Stomach (tissue), 8 donors: ENCODE measurements at regions not wholly inside any gene's neighbourhood (a gene's known extent, or its start where the extent isn't known, plus 50 kb on each side); places are given as distances from the start of the nearest gene placed in this dataset.
"Not testable (repeated sequence)": the region's sequence is repeated elsewhere in the genome, so short reads cannot be mapped to it uniquely, and the experiment has no call there.

Source experiments
- DNase-seq, 2 donors: peaks; one replicate each; pipeline versions ENCODE4 v3.0.0 to v3.0.0-alpha.2; 2013 to 2019
- H3K27ac ChIP-seq, 5 donors: fragments of 200-600 bp in 4 of 5; sonication (generic) in 4 of 5; one replicate each; pipeline ENCODE4 v1.5.1; 2013 to 2019; ENCODE audit warnings: mild to moderate bottlenecking in 1 of 5, moderate library complexity in 1 of 5
- H3K27me3 ChIP-seq, 3 donors: fragments of 200-600 bp; sonication (generic); one replicate each; pipeline ENCODE4 v1.5.1; 2017 to 2019; ENCODE audit warnings: mixed run types in 1 of 3
- H3K36me3 ChIP-seq, 4 donors: fragments of 200-600 bp; sonication (generic); 1 replicate in 3 of 4; 2 replicates in 1 of 4; pipeline ENCODE4 v1.5.1; 2016 to 2019
- H3K4me1 ChIP-seq, 4 donors: fragments of 200-600 bp; sonication (generic); one replicate each; pipeline ENCODE4 v1.5.1; 2016 to 2019
- H3K4me3 ChIP-seq, 4 donors: fragments of 200-600 bp; sonication (generic) in 3 of 4; one replicate each; pipeline ENCODE4 v1.5.1; 2016 to 2019; ENCODE audit warnings: mild to moderate bottlenecking in 1 of 4
- H3K9me3 ChIP-seq, 4 donors: fragments of 200-600 bp; sonication (generic); one replicate each; pipeline ENCODE4 v1.5.1; 2016 to 2019
- CTCF ChIP-seq, 7 experiments: fragments of 450-650 bp in 4 of 7; fragments of 200-600 bp in 3 of 7; sonication (generic) in 3 of 7; IDR thresholded peaks; one replicate each; pipeline ENCODE4 v1.5.1; 2016 to 2019; ENCODE audit warnings: antibody characterized with exemption in 7 of 7, control low read depth in 2 of 7, mild to moderate bottlenecking in 1 of 7
- EP300 ChIP-seq: sonication (generic); formaldehyde crosslinking; IDR thresholded peaks from one replicate; pipeline ENCODE4 v1.6.1; 2017; ENCODE audit warnings: antibody characterized with exemption
- POLR2A ChIP-seq, 4 donors: fragments of 450-650 bp; IDR thresholded peaks; one replicate each; pipeline ENCODE4 v1.6.1; 2016; ENCODE audit warnings: antibody characterized with exemption in 4 of 4, control low read depth in 2 of 4, mild to moderate bottlenecking in 1 of 4, moderate library complexity in 1 of 4
- POLR2AphosphoS5 ChIP-seq, 3 donors: sonication (generic); formaldehyde crosslinking; IDR thresholded peaks; one replicate each; pipeline ENCODE4 v1.6.1; 2016; ENCODE audit warnings: antibody characterized with exemption in 3 of 3
- WGBS, 5 donors: extraction: QIAGEN DNeasy Blood & Tissue Kit in 3 of 5; methylation state at CpG; one replicate each; pipeline versions ENCODE4 v1.1.5 to v1.1.7; 2013 to 2018; 5-methylcytosine and 5-hydroxymethylcytosine counted together
- intact Hi-C: fragments of 100-400 bp; cut with DNase I; formaldehyde crosslinking; loops from one replicate; pipeline ENCODE4 v1.15.1; 2023; ENCODE audit warnings: low total_unique reads
- donor health status: healthy with polysubstance abuse.
- donor health status: Bipolar disorder and iron deficiency.
- donor health status: healthy.

GRCh38 chr1:157252473-157252872 lies 114.3 kb upstream of the ETV3 start:
- H3K27me3 ChIP-seq, result no peaks in the 10 kb centered on the region
- H3K27ac ChIP-seq, result no peak overlapping the region
- no peaks in the 10 kb centered on the region for H3K36me3 ChIP-seq
- no peak for DNase-seq
- TF ChIP-seq CTCF (IDR thresholded peaks at IDR 0.05), result no peak
- no peak for TF ChIP-seq POLR2AphosphoS5 (IDR thresholded peaks at IDR 0.05)
- TF ChIP-seq POLR2A (IDR thresholded peaks at IDR 0.05), result no peak
- TF ChIP-seq EP300, result no peak
- no peak overlapping the region for H3K4me3 ChIP-seq
- H3K9me3 ChIP-seq, result peaks cover 0 to 14% (median 10%) of the 10 kb centered on the region in 4 donors
- no peaks in the 10 kb centered on the region for H3K4me1 ChIP-seq
- WGBS, 5 donors, result 82 to 91% (median 90%) methylated on average over 2 of the region's 2 CpGs
- intact Hi-C loops, result no loop called here

GRCh38 chr1:157249739-157250138 lies 111.5 kb upstream of the ETV3 start:
- Histone ChIP-seq H3K36me3 (no peaks in the 10 kb centered on the region), H3K27me3 (peaks cover 0 to 4% (median 0%) of the 10 kb centered on the region in 3 donors), H3K4me3 (no peak overlapping the region), H3K27ac (no peak overlapping the region), H3K4me1 (no peaks in the 10 kb centered on the region), H3K9me3 (peaks cover 0 to 14% (median 10%) of the 10 kb centered on the region in 4 donors)
- TF ChIP-seq CTCF (IDR thresholded peaks at IDR 0.05) (no peak), POLR2A (IDR thresholded peaks at IDR 0.05) (no peak), POLR2AphosphoS5 (IDR thresholded peaks at IDR 0.05) (no peak), EP300 (no peak)
- DNase-seq, result no peak
- WGBS, 5 donors, result 85 to 100% (median 92%) methylated on average over 1 of the region's 1 CpG
- intact Hi-C loops, result no loop called here

GRCh38 chr1:157249326-157249725 lies 111.1 kb upstream of the ETV3 start:
- TF ChIP-seq EP300, result no peak
- Histone ChIP-seq H3K36me3 (no peaks in the 10 kb centered on the region), H3K4me3 (no peak overlapping the region), H3K4me1 (no peaks in the 10 kb centered on the region), H3K27me3 (peaks cover 0 to 4% (median 0%) of the 10 kb centered on the region in 3 donors), H3K27ac (no peak overlapping the region), H3K9me3 (peaks cover 0 to 14% (median 8%) of the 10 kb centered on the region in 4 donors)
- intact Hi-C loops, result no loop called here
- 40 to 58% (median 51%) methylated on average over 2 of the region's 2 CpGs for WGBS, 5 donors
- DNase-seq, result no peak

GRCh38 chr1:157247764-157248049 lies 109.5 kb upstream of the ETV3 start:
- H3K27ac ChIP-seq, H3K4me3 ChIP-seq, DNase-seq, intact Hi-C loops, H3K36me3 ChIP-seq, H3K27me3 ChIP-seq, H3K9me3 ChIP-seq, H3K4me1 ChIP-seq: not testable (repeated sequence)
- 70 to 92% (median 79%) methylated on average over 2 of the region's 2 CpGs for WGBS, 5 donors

GRCh38 chr1:157247005-157247763 lies 109.0 kb upstream of the ETV3 start:
- no peaks in the 10 kb centered on the region for H3K36me3 ChIP-seq
- intact Hi-C loops, result no loop called here
- peaks cover 0 to 4% (median 0%) of the 10 kb centered on the region in 3 donors for H3K27me3 ChIP-seq
- 86 to 96% (median 93%) methylated on average over 2 of the region's 2 CpGs for WGBS, 5 donors
- no peaks in the 10 kb centered on the region for H3K4me1 ChIP-seq
- no peak for DNase-seq
- no peak overlapping the region for H3K27ac ChIP-seq
- no peak for TF ChIP-seq POLR2AphosphoS5 (IDR thresholded peaks at IDR 0.05)
- TF ChIP-seq CTCF (IDR thresholded peaks at IDR 0.05), result no peak
- TF ChIP-seq EP300, result no peak
- TF ChIP-seq POLR2A (IDR thresholded peaks at IDR 0.05), result no peak
- no peak overlapping the region for H3K4me3 ChIP-seq
- no peaks in the 10 kb centered on the region for H3K9me3 ChIP-seq
